HL-60 (cell line): ENCODE measurements at regions not wholly inside any gene's neighbourhood (a gene's known extent, or its start where the extent isn't known, plus 50 kb on each side); places are given as distances from the start of the nearest gene placed in this dataset.

Source experiments
- CTCF ChIP-seq: IDR thresholded peaks from one replicate; pipeline ENCODE4 v1.5.1; 2011; ENCODE audit warnings: low read length, control low read depth, inconsistent platforms; ENCODE audit not compliant: insufficient read depth
- GABPA ChIP-seq: IDR thresholded peaks from 2 replicates; pipeline ENCODE4 v1.6.1; 2012; ENCODE audit warnings: low read depth
- POLR2AphosphoS5 ChIP-seq: IDR thresholded peaks from 2 replicates; pipeline ENCODE4 v1.6.1; 2012; ENCODE audit warnings: low read depth
- REST ChIP-seq: IDR thresholded peaks from 2 replicates; pipeline ENCODE4 v1.6.1; 2012; ENCODE audit warnings: low read depth; ENCODE audit not compliant: insufficient replicate concordance
- SPI1 ChIP-seq: IDR thresholded peaks from 2 replicates; pipeline ENCODE4 v1.6.1; 2012; ENCODE audit warnings: low read depth, mild to moderate bottlenecking, borderline replicate concordance

- TF ChIP-seq CTCF (no peak), POLR2AphosphoS5 (no peak), REST (no peak), GABPA (no peak), SPI1 (no peak)
Observed at GRCh38 chr13:40292108-40292507, 374.3 kb downstream of the FOXO1 start.
